ENCODE measurements at regions not wholly inside any gene's neighbourhood (a gene's known extent, or its start where the extent isn't known, plus 50 kb on each side); places are given as distances from the start of the nearest gene placed in this dataset.
"Not testable (repeated sequence)": the region's sequence is repeated elsewhere in the genome, so short reads cannot be mapped to it uniquely, and the experiment has no call there.

DNA sequence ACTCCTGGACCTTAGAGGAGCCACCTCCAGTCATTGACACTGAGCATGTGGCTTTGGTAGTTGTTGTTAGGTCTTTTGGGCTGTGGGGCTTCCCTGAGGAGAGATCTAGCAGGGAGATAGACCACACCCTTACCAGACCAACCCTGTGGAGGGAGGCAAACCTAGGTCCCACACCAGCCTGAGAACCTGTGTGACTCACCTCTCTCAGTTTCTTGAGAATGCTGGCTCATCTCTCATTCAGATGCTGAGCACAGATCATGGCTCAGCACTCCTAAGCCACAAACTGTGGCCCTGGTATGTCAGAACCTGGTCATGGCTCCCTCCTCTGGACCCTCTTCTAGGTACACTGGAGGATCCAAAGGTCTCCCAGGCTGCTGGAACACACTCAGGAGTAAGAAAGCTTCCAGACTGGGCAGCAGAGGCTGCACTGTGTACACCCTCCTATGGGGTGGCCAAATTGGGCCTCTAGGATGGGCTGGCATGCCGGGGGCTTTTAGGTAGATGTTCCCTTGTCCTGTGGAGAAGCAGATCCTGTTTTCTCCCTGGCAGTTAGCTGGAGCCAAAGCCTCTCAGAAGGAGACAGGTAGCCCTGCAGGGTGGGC lies 1294.5 kb downstream of the KHDRBS2 start:
- ATAC-seq, result no peak
- DNase-seq, result no peak
- H3K9me3 ChIP-seq, result peaks cover 2% of the 10 kb centered on the region
- intact Hi-C loops (cut with DNase I, micrococcal nuclease), result no loop called here
- no peak overlapping the region for H3K4me3 ChIP-seq
- H3K36me3 ChIP-seq (ENCODE audit: low read depth), result no peaks in the 10 kb centered on the region
- no peaks in the 10 kb centered on the region for H3K4me1 ChIP-seq (ENCODE audit: low read depth)
- TF ChIP-seq, protein P1, sequence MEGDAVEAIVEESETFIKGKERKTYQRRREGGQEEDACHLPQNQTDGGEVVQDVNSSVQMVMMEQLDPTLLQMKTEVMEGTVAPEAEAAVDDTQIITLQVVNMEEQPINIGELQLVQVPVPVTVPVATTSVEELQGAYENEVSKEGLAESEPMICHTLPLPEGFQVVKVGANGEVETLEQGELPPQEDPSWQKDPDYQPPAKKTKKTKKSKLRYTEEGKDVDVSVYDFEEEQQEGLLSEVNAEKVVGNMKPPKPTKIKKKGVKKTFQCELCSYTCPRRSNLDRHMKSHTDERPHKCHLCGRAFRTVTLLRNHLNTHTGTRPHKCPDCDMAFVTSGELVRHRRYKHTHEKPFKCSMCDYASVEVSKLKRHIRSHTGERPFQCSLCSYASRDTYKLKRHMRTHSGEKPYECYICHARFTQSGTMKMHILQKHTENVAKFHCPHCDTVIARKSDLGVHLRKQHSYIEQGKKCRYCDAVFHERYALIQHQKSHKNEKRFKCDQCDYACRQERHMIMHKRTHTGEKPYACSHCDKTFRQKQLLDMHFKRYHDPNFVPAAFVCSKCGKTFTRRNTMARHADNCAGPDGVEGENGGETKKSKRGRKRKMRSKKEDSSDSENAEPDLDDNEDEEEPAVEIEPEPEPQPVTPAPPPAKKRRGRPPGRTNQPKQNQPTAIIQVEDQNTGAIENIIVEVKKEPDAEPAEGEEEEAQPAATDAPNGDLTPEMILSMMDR (IDR thresholded peaks at IDR 0.05), result no peak

DNA sequence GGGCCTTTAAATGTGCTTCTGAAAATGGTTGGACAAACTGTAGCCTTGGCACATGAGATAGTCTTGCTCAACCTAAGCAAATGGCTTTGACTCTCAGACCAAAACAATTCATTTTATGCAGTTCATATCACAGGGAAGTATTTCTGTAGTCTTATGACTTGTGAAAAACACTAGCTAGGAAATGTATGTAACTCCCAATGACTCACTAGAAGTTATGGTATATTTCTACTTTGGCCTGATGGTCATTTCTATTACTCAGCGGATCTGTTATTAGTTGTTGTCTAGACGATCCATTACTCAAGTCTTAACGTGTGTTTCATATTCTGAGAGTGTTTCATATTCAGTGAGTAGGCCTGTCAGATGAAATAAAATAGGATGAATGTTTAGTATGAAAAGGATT lies 1333.5 kb downstream of the KHDRBS2 start:
- Histone ChIP-seq H3K4me3 (no peak overlapping the region), H3K36me3 (ENCODE audit: low read depth) (no peaks in the 10 kb centered on the region), H3K9me3 (no peaks in the 10 kb centered on the region), H3K4me1 (ENCODE audit: low read depth) (no peaks in the 10 kb centered on the region)
- DNase-seq (no peak), ATAC-seq (no peak)
- intact Hi-C loops (cut with DNase I, micrococcal nuclease), result no loop called here
- TF ChIP-seq, protein P1 (IDR thresholded peaks at IDR 0.05), result no peak

DNA sequence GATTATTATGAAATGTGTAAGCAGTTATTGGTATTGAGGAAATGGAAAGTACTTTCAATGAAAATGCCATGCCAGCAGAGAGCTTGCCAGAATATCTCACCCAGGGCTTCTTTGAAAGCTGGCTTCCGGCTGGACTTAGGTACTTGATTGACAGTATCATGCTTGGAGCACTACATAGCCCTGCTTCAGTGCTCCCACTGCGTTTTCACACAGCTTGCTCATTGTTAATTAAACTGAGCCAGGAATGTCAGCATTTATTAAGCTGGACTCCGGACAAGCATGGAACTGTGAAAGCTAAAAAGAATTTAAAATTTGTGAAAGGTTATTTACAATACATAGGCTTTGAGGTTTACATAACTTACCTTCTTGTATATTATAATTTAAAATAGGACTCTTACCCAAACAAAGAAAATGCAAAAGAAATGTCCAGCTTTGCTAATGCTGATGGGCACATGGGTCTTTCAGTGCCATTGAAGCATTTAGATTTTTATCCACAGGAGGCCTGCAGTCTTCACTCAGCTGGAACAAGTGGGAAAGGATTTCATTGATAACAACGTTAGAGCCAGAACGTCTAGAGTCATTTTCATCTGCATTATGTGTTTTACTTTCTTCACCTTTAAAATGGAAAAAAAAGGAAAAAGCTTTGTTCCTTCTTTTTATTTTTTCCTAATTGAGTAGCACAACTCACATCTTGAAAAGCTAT lies 1335.7 kb downstream of the KHDRBS2 start:
- H3K36me3 ChIP-seq (ENCODE audit: low read depth); intact Hi-C loops (cut with DNase I, micrococcal nuclease); ATAC-seq; H3K4me3 ChIP-seq; DNase-seq; H3K9me3 ChIP-seq; H3K4me1 ChIP-seq (ENCODE audit: low read depth): not testable (repeated sequence)

DNA sequence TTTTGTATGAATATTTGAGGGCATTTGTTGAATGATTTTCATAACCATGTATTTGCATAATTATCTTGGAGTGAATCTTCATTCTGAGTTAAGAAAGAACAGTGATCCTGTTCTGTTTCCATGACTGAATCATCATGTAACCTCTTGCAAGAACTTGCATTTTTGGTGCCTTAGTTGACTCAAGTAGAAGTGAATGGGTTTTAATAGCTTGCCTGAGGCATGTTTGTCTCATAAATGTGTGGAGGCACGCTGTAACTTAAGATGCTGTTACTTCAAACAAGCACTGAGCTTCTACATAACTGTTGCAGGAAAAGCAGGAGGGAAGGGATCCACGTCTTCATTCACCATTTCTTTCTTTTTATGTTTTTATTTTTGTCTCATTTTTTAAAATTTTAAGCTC lies 1338.6 kb downstream of the KHDRBS2 start:
- ATAC-seq; H3K4me1 ChIP-seq (ENCODE audit: low read depth); H3K9me3 ChIP-seq; intact Hi-C loops (cut with DNase I, micrococcal nuclease); H3K36me3 ChIP-seq (ENCODE audit: low read depth); DNase-seq; H3K4me3 ChIP-seq: not testable (repeated sequence)

DNA sequence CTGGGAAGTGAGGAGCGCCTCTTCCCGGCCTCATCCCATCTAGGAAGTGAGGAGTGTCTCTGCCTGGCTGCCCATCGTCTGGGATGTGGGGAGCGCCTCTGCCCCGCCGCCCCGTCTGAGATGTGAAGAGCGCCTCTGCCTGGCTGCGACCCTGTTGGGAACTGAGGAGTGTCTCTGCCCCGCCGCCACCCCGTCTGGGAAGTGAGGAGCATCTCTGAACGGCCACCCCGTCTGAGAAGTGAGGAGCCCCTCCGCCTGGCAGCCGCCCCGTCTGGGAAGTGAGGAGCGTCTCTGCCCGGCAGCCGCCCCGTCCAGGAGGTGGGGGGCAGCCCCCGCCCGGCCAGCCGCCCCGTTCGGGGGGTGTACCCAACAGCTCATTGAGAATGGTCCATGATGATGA lies 1341.2 kb downstream of the KHDRBS2 start:
- ATAC-seq; H3K9me3 ChIP-seq; H3K4me1 ChIP-seq (ENCODE audit: low read depth); H3K36me3 ChIP-seq (ENCODE audit: low read depth); H3K4me3 ChIP-seq; intact Hi-C loops (cut with DNase I, micrococcal nuclease): not testable (repeated sequence)
- peak in 1 of 3 donors; percentile 38 for DNase-seq

DNA sequence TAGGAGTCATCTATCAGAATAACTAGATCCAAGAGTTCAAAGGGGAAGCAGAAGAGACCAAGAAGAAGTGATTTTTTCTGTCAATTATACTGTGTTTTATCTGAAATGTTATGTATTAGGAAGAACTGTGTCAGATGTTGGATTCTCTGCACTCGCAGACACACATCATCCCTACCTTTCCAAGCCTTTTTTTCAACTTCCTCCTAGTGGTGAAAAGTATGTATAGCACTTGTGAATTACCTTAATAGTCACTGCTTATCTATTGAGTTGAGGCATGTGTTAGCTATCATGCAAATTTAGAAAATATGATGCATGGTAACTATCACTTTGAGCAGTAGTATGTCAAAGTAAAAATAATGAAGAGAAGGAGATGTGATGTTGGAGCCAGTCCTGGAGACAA lies 1350.1 kb downstream of the KHDRBS2 start:
- intact Hi-C loops (cut with DNase I, micrococcal nuclease); H3K4me3 ChIP-seq; H3K36me3 ChIP-seq (ENCODE audit: low read depth); H3K9me3 ChIP-seq; DNase-seq; H3K4me1 ChIP-seq (ENCODE audit: low read depth): not testable (repeated sequence)
- ATAC-seq, result peak; percentile 52

DNA sequence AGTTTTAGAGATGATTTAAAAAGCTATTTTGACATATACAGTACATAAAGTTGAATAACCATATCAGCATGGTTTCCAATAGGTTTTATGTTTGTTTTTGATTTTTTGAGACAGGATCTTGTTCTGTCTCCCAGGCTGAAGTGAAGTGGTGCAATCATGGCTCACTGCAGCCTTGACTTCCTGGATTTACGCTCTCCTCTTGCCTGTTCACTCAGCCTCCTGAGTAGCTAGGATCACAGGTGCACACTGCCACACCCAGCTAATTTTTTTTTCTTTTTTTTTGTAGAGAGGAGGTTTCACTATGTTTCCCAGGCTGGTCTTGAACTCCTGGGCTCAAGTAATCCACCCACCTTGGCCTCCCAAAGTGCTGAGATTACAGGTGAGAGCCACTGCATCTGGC lies 1366.4 kb downstream of the KHDRBS2 start:
- H3K4me3 ChIP-seq; H3K4me1 ChIP-seq (ENCODE audit: low read depth); H3K9me3 ChIP-seq; H3K36me3 ChIP-seq (ENCODE audit: low read depth); intact Hi-C loops (cut with DNase I, micrococcal nuclease); DNase-seq: not testable (repeated sequence)
- ATAC-seq, result peak; percentile 95

DNA sequence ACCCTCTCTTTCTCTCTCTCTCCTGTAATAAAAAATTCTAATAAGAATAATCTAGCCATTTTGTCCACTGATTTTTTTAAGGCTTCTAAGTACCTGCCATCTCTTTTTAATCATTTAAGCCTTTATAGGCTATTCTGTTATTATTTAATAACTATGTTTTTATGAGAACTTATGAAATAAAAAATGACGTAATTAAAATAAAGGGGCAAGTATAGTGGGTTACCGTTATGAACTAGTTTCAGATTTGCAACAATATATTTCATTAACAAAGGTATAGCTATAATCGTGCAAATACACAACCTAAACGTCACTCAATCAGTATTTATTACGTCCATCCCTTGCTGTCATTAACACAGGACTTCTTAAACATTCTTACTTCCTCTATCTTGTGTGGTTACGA lies 1382.2 kb downstream of the KHDRBS2 start:
- H3K9me3 ChIP-seq; H3K4me3 ChIP-seq; ATAC-seq; H3K4me1 ChIP-seq (ENCODE audit: low read depth); H3K36me3 ChIP-seq (ENCODE audit: low read depth); intact Hi-C loops (cut with DNase I, micrococcal nuclease); DNase-seq: not testable (repeated sequence)

DNA sequence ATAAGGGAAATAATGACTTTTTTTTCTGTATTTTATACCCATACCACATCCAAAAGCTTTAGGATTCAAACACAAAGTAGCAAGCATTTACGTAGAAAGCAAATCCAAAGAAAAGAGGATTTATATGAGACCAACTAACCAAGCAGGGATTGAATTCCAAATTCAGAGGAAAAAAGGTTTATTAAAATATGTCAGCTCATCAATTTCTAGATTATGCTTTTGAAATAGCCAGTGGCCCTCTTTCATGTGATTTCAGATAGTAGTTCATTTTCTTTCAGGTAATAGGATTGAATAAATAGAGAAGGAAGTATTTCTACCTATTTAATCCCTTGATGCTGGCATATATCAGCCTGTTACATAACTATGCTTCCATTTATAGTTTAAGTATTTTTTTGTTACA lies 1392.7 kb downstream of the KHDRBS2 start:
- intact Hi-C loops (cut with DNase I, micrococcal nuclease); H3K36me3 ChIP-seq (ENCODE audit: low read depth); ATAC-seq; H3K9me3 ChIP-seq; H3K4me3 ChIP-seq; DNase-seq; H3K4me1 ChIP-seq (ENCODE audit: low read depth): not testable (repeated sequence)
